Neural cell (in vitro differentiated cells): ENCODE measurements at regions not wholly inside any gene's neighbourhood (a gene's known extent, or its start where the extent isn't known, plus 50 kb on each side); places are given as distances from the start of the nearest gene placed in this dataset.

Experiments used
- H2AFZ ChIP-seq: fragments of 200-600, 300-800 bp; sonication (generic), shearing (Covaris generic); 2 replicates; pipeline ENCODE4 v1.6.0; 2014; ENCODE audit warnings: low read depth, mild to moderate bottlenecking, antibody characterized with exemption, low read length, moderate library complexity
- H3F3A ChIP-seq: fragments of 200-600 bp; shearing (Covaris generic); 2 replicates; pipeline ENCODE4 v1.6.1; 2016; ENCODE audit warnings: mild to moderate bottlenecking, moderate library complexity, mixed read lengths, antibody characterized with exemption, low read length; ENCODE audit not compliant: insufficient read depth, poor library complexity, severe bottlenecking
- H3K27ac ChIP-seq: fragments of 200-600, 300-800 bp; sonication (generic), shearing (Covaris generic); 2 replicates; pipeline ENCODE4 v1.5.1; 2014; ENCODE audit warnings: mild to moderate bottlenecking, low read length, moderate library complexity
- H3K27me3 ChIP-seq: fragments of 300-800, 200-600 bp; sonication (generic), shearing (Covaris generic); 2 replicates; pipeline ENCODE4 v1.6.0; 2014; ENCODE audit warnings: mild to moderate bottlenecking, low read depth, low read length, moderate library complexity; ENCODE audit not compliant: insufficient read depth
- H3K36me3 ChIP-seq: fragments of 300-800, 200-600 bp; sonication (generic), shearing (Covaris generic); 2 replicates; pipeline ENCODE4 v1.5.1; 2014; ENCODE audit warnings: mild to moderate bottlenecking, antibody characterized with exemption, low read length, moderate library complexity; ENCODE audit not compliant: insufficient read depth
- H3K4me2 ChIP-seq: fragments of 300-800, 200-600 bp; sonication (generic), shearing (Covaris generic); 2 replicates; pipeline ENCODE4 v1.6.0; 2014; ENCODE audit warnings: mild to moderate bottlenecking, low read length
- H3K4me3 ChIP-seq: fragments of 300-800, 200-600 bp; sonication (generic), shearing (Covaris generic); 2 replicates; pipeline ENCODE4 v1.5.1; 2014; ENCODE audit warnings: mild to moderate bottlenecking, low read length, moderate library complexity
- H3K79me2 ChIP-seq: fragments of 200-600 bp; shearing (Covaris generic); replicated peaks from 2 replicates; pipeline ENCODE4 v1.6.0; 2014; ENCODE audit warnings: mild to moderate bottlenecking, low read length, moderate library complexity; ENCODE audit not compliant: insufficient read depth
- H3K9ac ChIP-seq: fragments of 300-800, 200-600 bp; sonication (generic), shearing (Covaris generic); 2 replicates; pipeline ENCODE4 v1.6.1; 2016; ENCODE audit warnings: mild to moderate bottlenecking, low read length, mixed read lengths
- H3K9me2 ChIP-seq: fragments of 200-600 bp; shearing (Covaris generic); 2 replicates; pipeline ENCODE4 v1.6.1; 2016; ENCODE audit warnings: mild to moderate bottlenecking, low read length, mixed read lengths; ENCODE audit not compliant: insufficient read depth
- H3K9me3 ChIP-seq: fragments of 200-600, 300-800 bp; sonication (generic), shearing (Covaris generic); 2 replicates; pipeline ENCODE4 v1.6.1; 2016; ENCODE audit warnings: mild to moderate bottlenecking, mixed run types, low read length, moderate library complexity, mixed read lengths
- H4K20me1 ChIP-seq: fragments of 200-600 bp; shearing (Covaris generic); 2 replicates; pipeline ENCODE4 v1.6.1; 2016; ENCODE audit warnings: mild to moderate bottlenecking, mixed run types; ENCODE audit not compliant: insufficient read depth
- CTCF ChIP-seq: fragments of 450-650 bp; IDR thresholded peaks from 2 replicates; pipeline ENCODE4 v1.5.1; 2014; ENCODE audit warnings: antibody characterized with exemption, mild to moderate bottlenecking, moderate library complexity; ENCODE audit not compliant: poor library complexity, severe bottlenecking
- EP300 ChIP-seq: fragments of 450-650 bp; conservative IDR thresholded peaks from 2 replicates; pipeline ENCODE4 v1.6.1; 2014; ENCODE audit warnings: antibody characterized with exemption, mild to moderate bottlenecking, moderate library complexity; ENCODE audit not compliant: poor library complexity, severe bottlenecking
- EZH2 ChIP-seq: fragments of 200-600, 300-800 bp; shearing (Covaris generic), sonication (generic); IDR thresholded peaks from 2 replicates; pipeline ENCODE4 v1.6.1; 2014; ENCODE audit warnings: antibody characterized with exemption, low read length, borderline replicate concordance, mild to moderate bottlenecking; ENCODE audit not compliant: insufficient read depth, poor library complexity, severe bottlenecking
- MXI1 ChIP-seq: fragments of 450-650 bp; conservative IDR thresholded peaks from 2 replicates; pipeline ENCODE4 v1.6.1; 2014; ENCODE audit warnings: antibody characterized with exemption, mild to moderate bottlenecking; ENCODE audit not compliant: poor library complexity, severe bottlenecking
- POLR2AphosphoS5 ChIP-seq: IDR thresholded peaks from 2 replicates; pipeline ENCODE4 v1.6.1; 2012
- RAD21 ChIP-seq: fragments of 450-650 bp; conservative IDR thresholded peaks from 2 replicates; pipeline ENCODE4 v1.6.1; 2014; ENCODE audit warnings: antibody characterized with exemption, mild to moderate bottlenecking, moderate library complexity
- SMC3 ChIP-seq: fragments of 450-650 bp; conservative IDR thresholded peaks from 2 replicates; pipeline ENCODE4 v1.6.1; 2014; ENCODE audit warnings: antibody characterized with exemption, mild to moderate bottlenecking, moderate library complexity; ENCODE audit not compliant: poor library complexity
- TAF1 ChIP-seq: IDR thresholded peaks from 2 replicates; pipeline ENCODE4 v1.6.1; 2012; ENCODE audit warnings: low read depth
- TF ChIP-seq, protein P1 (sequence below): IDR thresholded peaks from 2 replicates; pipeline ENCODE4 v1.6.1; 2012; ENCODE audit warnings: borderline replicate concordance

GRCh38 chr21:14600569-14601297 is 54.6 kb upstream of the SAMSN1 start:
- no peak overlapping the region for H3K27ac ChIP-seq
- TF ChIP-seq POLR2AphosphoS5 (no peak), TAF1 (no peak), CTCF (no peak), MXI1 (no peak), RAD21 (no peak), EP300 (no peak), SMC3 (no peak), EZH2 (no peak)
- TF ChIP-seq, protein P1, sequence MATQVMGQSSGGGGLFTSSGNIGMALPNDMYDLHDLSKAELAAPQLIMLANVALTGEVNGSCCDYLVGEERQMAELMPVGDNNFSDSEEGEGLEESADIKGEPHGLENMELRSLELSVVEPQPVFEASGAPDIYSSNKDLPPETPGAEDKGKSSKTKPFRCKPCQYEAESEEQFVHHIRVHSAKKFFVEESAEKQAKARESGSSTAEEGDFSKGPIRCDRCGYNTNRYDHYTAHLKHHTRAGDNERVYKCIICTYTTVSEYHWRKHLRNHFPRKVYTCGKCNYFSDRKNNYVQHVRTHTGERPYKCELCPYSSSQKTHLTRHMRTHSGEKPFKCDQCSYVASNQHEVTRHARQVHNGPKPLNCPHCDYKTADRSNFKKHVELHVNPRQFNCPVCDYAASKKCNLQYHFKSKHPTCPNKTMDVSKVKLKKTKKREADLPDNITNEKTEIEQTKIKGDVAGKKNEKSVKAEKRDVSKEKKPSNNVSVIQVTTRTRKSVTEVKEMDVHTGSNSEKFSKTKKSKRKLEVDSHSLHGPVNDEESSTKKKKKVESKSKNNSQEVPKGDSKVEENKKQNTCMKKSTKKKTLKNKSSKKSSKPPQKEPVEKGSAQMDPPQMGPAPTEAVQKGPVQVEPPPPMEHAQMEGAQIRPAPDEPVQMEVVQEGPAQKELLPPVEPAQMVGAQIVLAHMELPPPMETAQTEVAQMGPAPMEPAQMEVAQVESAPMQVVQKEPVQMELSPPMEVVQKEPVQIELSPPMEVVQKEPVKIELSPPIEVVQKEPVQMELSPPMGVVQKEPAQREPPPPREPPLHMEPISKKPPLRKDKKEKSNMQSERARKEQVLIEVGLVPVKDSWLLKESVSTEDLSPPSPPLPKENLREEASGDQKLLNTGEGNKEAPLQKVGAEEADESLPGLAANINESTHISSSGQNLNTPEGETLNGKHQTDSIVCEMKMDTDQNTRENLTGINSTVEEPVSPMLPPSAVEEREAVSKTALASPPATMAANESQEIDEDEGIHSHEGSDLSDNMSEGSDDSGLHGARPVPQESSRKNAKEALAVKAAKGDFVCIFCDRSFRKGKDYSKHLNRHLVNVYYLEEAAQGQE: no peak
- H3K9me3 ChIP-seq: no peaks in the 10 kb centered on the region
- no peaks in the 10 kb centered on the region for H3K36me3 ChIP-seq
- no peak overlapping the region for H3K4me3 ChIP-seq
- no peaks in the 10 kb centered on the region for H4K20me1 ChIP-seq
- H3F3A ChIP-seq: no peaks in the 10 kb centered on the region
- no peaks in the 10 kb centered on the region for H3K9me2 ChIP-seq
- H3K9ac ChIP-seq: no peak overlapping the region
- no peak overlapping the region for H3K4me2 ChIP-seq
- no peaks in the 10 kb centered on the region for H3K79me2 ChIP-seq
- H3K27me3 ChIP-seq: no peaks in the 10 kb centered on the region
- H2AFZ ChIP-seq: no peak overlapping the region

- no peaks in the 10 kb centered on the region for H3K36me3 ChIP-seq
- no peak overlapping the region for H3K27ac ChIP-seq
- no peaks in the 10 kb centered on the region for H3K9me3 ChIP-seq
- H4K20me1 ChIP-seq: no peaks in the 10 kb centered on the region
- no peaks in the 10 kb centered on the region for H3K9me2 ChIP-seq
- TF ChIP-seq EZH2 (no peak), TAF1 (no peak)
- no peak overlapping the region for H2AFZ ChIP-seq
- H3K27me3 ChIP-seq: no peaks in the 10 kb centered on the region
- no peak overlapping the region for H3K4me2 ChIP-seq
- H3F3A ChIP-seq: no peaks in the 10 kb centered on the region
- no peak overlapping the region for H3K9ac ChIP-seq
- no peaks in the 10 kb centered on the region for H3K79me2 ChIP-seq
- no peak overlapping the region for H3K4me3 ChIP-seq
Observed at GRCh38 chr21:14598065-14598464, 52.0 kb upstream of the SAMSN1 start.
